ENCODE measurements at regions not wholly inside any gene's neighbourhood (a gene's known extent, or its start where the extent isn't known, plus 50 kb on each side); places are given as distances from the start of the nearest gene placed in this dataset.

DNA sequence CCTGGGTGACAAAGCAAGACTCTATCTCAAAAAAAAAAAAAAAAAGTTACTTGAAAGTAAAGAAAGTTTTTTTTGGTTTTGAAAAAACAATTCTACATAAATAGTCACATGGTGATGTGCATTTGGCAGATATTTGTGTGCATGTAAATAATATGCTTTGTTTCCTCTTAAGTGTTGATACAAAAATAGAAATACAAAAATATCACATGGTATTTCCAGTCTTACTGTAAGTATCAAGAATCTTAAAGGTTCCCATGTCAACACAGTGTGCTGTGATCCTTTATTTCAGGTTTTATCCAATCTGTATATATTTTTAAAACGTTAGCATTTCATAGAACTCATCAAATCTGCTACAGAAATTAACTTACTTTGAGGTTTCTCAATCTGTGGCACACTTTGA lies 521.9 kb downstream of the TLE4 start (continued):
- TF ChIP-seq, protein P1, sequence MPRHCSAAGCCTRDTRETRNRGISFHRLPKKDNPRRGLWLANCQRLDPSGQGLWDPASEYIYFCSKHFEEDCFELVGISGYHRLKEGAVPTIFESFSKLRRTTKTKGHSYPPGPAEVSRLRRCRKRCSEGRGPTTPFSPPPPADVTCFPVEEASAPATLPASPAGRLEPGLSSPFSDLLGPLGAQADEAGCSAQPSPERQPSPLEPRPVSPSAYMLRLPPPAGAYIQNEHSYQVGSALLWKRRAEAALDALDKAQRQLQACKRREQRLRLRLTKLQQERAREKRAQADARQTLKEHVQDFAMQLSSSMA (CRISPR knock-in tag; IDR thresholded peaks at IDR 0.05), result no peak

- WGBS (ENCODE audit: low lambda C conversion rate), result 3% methylated on average over 4 of the region's 4 CpGs
- no peaks in the 10 kb centered on the region for H4K20me1 ChIP-seq (ENCODE audit: insufficient read depth, low read length)
- CTCF ChIA-PET (ENCODE audit: low intra/inter-chr PET ratio, low total read pairs), result no interaction called here
- H3K27me3 ChIP-seq (ENCODE audit: control insufficient read depth in 1 of 2, insufficient read depth in 2 of 2, low read length in 2 of 2), result no peaks in the 10 kb centered on the region
- no peaks in the 10 kb centered on the region for H3K79me2 ChIP-seq (ENCODE audit: insufficient read depth, low read length)
- no peak for FAIRE-seq
- peak; percentile 83 for TF ChIP-seq NFE2L2 (IDR thresholded peaks at IDR 0.05; ENCODE audit: low read length)
- no peak for TF ChIP-seq PCBP2 (optimal IDR thresholded peaks at IDR 0.05; ENCODE audit: low read depth, low read length, poor library complexity, severe bottlenecking)
- peak; percentile 83 to 89 for TF ChIP-seq MAFK (conservative IDR thresholded peaks at IDR 0.05 in 1 of 2, IDR thresholded peaks at IDR 0.05 in 1 of 2; ENCODE audit: low read length in 2 of 2)
- TF ChIP-seq MAFF (IDR thresholded peaks at IDR 0.05; ENCODE audit: low read depth, low read length), result peak; percentile 81
- in situ Hi-C loops (cut with HindIII; ENCODE audit: extremely low pct_ligation_motif_present, low pct_unique_long_range_greater_than_20kb), result no loop called here
- no peak overlapping the region for H3K4me2 ChIP-seq (ENCODE audit: low read depth, low read length)
- H3K36me3 ChIP-seq (replicated peaks in 1 of 2; ENCODE audit: control insufficient read depth in 1 of 2, insufficient read depth in 2 of 2, low read length in 2 of 2), result no peaks in the 10 kb centered on the region
- H3K27ac ChIP-seq (ENCODE audit: extremely low read length, insufficient read depth, low read length), result no peak overlapping the region
- H2AFZ ChIP-seq (ENCODE audit: low read length), result no peak overlapping the region
- no peak overlapping the region for H3K9ac ChIP-seq (ENCODE audit: insufficient read depth, low read depth, low read length)
- no TSS peak for BruUV-seq (replicated peaks)
- POLR2A ChIA-PET, result no interaction called here
- intact Hi-C loops (cut with micrococcal nuclease; ENCODE audit: unreplicated experiment), result no loop called here
- ATAC-seq, result no peak
- no peaks in the 10 kb centered on the region; the same call in 1 of the 2 replicates for H3K9me3 ChIP-seq (ENCODE audit: low read length)
- DNase-seq (ENCODE audit: low spot score), result no peak
- H3K4me1 ChIP-seq (ENCODE audit: insufficient read depth, low read length), result no peaks in the 10 kb centered on the region
- no peak overlapping the region for H3K4me3 ChIP-seq (replicated peaks in 1 of 3; ENCODE audit: insufficient read depth in 1 of 3, low read depth in 2 of 3, low read length in 3 of 3)
These were observed 519.8 kb downstream of the TLE4 start for GRCh38 chr9:80091526-80091925.

DNA sequence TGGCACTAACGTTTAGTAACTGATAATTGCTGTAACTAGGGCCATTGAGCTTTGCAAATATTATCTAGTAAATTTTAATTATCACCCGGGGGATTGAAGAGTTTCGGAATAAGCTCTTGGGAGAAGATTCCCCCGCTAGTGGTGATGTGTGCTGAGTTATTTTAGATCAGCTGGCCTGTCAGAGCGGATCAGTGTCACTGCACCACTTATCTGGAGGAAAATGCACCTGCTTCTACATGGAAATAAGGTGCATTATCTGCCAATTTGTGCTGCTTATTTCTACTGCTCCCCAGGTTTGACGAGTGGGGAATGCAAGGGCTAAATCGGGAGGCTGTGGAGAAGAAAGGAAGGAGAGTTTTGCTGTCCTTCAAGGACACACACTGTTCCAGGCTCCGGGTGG lies 518.6 kb downstream of the TLE4 start:
- WGBS (ENCODE audit: low lambda C conversion rate), result 8% methylated on average over 8 of the region's 8 CpGs
- POLR2A ChIA-PET, result no interaction called here
- TF ChIP-seq CERS6 (CRISPR knock-in tag; IDR thresholded peaks at IDR 0.05) (no peak), WIZ (CRISPR knock-in tag; IDR thresholded peaks at IDR 0.05) (no peak), ZNF549 (CRISPR knock-in tag; IDR thresholded peaks at IDR 0.05) (no peak), ZNF775 (CRISPR knock-in tag; IDR thresholded peaks at IDR 0.05; ENCODE audit: borderline replicate concordance) (no peak), ZNF781 (CRISPR knock-in tag; IDR thresholded peaks at IDR 0.05; ENCODE audit: borderline replicate concordance, not compliant biosample characterization) (no peak), ZNF740 (CRISPR knock-in tag; IDR thresholded peaks at IDR 0.05) (no peak), MAF1 (CRISPR knock-in tag; IDR thresholded peaks at IDR 0.05; ENCODE audit: borderline replicate concordance) (no peak), CREM (IDR thresholded peaks at IDR 0.05) (no peak), CREM (CRISPR knock-in tag; IDR thresholded peaks at IDR 0.05) (no peak)
- TF ChIP-seq, protein P2, sequence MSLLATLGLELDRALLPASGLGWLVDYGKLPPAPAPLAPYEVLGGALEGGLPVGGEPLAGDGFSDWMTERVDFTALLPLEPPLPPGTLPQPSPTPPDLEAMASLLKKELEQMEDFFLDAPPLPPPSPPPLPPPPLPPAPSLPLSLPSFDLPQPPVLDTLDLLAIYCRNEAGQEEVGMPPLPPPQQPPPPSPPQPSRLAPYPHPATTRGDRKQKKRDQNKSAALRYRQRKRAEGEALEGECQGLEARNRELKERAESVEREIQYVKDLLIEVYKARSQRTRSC (CRISPR knock-in tag; IDR thresholded peaks at IDR 0.05; ENCODE audit: low read depth), result no peak

More for the DNA sequence above, 518.6 kb downstream of the TLE4 start:
- Histone ChIP-seq H3K4me1 (ENCODE audit: insufficient read depth, low read length) (no peaks in the 10 kb centered on the region), H3K9me3 (ENCODE audit: low read length) (no peaks in the 10 kb centered on the region; the same call in 1 of the 2 replicates), H3K79me2 (ENCODE audit: insufficient read depth, low read length) (no peaks in the 10 kb centered on the region), H3K36me3 (replicated peaks in 1 of 2; ENCODE audit: control insufficient read depth in 1 of 2, insufficient read depth in 2 of 2, low read length in 2 of 2) (no peaks in the 10 kb centered on the region), H3K4me2 (ENCODE audit: low read depth, low read length) (no peak overlapping the region), H3K27me3 (ENCODE audit: control insufficient read depth in 1 of 2, insufficient read depth in 2 of 2, low read length in 2 of 2) (no peaks in the 10 kb centered on the region), H4K20me1 (ENCODE audit: insufficient read depth, low read length) (no peaks in the 10 kb centered on the region), H2AFZ (ENCODE audit: low read length) (no peak overlapping the region), H3K4me3 (replicated peaks in 1 of 3; ENCODE audit: insufficient read depth in 1 of 3, low read depth in 2 of 3, low read length in 3 of 3) (no peak overlapping the region), H3K27ac (ENCODE audit: extremely low read length, insufficient read depth, low read length) (no peak overlapping the region), H3K9ac (ENCODE audit: insufficient read depth, low read depth, low read length) (no peak overlapping the region)
- CTCF ChIA-PET (ENCODE audit: low intra/inter-chr PET ratio, low total read pairs), result no interaction called here
- in situ Hi-C loops (cut with HindIII; ENCODE audit: extremely low pct_ligation_motif_present, low pct_unique_long_range_greater_than_20kb), result no loop called here
- DNase-seq (ENCODE audit: low spot score), result no peak
- intact Hi-C loops (cut with micrococcal nuclease; ENCODE audit: unreplicated experiment), result no loop called here
- no peak for ATAC-seq
- BruUV-seq (replicated peaks), result no TSS peak
- FAIRE-seq, result no peak
